KG1 (cell line): ENCODE measurements at regions not wholly inside any gene's neighbourhood (a gene's known extent, or its start where the extent isn't known, plus 50 kb on each side); places are given as distances from the start of the nearest gene placed in this dataset.

Source experiments
- DNase-seq: peaks from one replicate; lab custom pipeline; 2025; lab: John Stamatoyannopoulos, UW

DNA sequence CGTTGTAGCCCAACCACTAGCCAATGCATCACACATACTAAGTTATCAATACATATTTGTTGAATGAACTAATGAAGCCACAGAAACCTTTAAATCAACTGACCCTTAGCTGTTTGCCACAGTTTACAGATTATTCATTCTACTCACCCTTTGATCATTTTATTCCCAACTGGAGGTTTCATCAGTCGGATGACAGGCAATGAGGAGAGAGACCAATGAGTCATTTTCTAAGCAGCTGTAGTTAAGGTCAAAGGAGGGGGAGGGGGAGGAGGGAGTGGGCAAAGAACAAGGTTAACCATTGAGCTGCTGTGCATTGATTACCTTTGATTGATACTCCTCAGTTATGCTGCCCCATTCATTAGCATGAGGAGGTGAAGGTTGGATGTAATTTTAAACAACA, 469.5 kb downstream of the VRK1 start:
- DNase-seq = no peak

DNA sequence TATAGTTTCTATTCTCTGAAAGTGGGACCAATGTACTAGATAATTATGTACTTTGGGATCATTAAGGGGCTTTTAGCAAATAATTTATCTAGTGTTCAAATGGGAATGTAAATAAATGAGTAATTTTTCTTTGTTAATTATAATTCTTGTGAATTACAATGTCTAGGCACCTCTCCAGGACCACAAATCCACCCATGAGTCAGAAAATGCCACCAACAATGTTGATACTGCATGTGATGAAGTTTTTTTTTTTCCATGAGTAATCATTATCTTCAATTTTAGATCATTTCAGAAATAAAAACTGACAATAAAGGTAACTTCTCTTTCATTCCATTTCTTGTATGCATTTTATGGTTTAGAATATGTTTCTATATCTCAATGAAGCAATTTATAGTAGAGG, 470.3 kb downstream of the VRK1 start:
- DNase-seq = no peak

DNA sequence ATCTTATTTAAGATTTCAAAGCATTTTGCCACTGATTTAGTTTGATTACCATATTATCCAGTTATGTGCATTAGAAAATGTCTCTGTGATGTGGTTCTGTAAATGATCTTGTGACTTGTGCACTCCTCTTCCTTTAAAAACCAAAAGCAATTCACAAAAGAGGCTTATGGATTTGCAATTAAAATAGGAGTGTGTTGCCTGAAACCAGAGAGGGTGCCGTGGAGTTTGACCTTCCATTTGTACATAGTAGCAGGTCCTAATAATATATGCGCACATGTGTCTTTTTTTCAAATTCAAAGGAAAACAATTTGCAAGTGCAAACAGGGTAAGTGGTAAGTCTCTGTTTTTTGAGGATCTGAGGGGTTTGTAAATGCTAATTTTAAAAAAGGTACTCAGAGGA, 470.9 kb downstream of the VRK1 start:
- DNase-seq = no peak

DNA sequence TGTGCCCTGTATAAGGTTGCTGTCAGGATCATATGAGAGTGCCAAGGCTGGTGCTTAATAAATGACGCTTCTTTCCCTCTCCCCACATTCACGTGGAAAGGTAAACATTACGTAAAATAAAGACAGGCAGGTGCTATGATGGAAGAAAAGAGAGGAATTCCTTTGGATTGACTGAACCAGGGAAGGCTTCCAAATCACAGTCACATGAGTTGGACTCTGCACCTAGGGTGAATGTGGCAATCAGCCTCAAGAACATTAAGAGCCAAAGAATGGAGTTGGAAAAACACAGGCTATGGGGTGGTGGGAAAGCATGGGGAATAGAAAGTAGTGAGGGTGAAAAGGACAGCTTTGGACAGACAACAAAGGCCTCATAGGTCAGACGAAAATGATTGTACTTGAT, 473.1 kb downstream of the VRK1 start:
- no peak for DNase-seq

DNA sequence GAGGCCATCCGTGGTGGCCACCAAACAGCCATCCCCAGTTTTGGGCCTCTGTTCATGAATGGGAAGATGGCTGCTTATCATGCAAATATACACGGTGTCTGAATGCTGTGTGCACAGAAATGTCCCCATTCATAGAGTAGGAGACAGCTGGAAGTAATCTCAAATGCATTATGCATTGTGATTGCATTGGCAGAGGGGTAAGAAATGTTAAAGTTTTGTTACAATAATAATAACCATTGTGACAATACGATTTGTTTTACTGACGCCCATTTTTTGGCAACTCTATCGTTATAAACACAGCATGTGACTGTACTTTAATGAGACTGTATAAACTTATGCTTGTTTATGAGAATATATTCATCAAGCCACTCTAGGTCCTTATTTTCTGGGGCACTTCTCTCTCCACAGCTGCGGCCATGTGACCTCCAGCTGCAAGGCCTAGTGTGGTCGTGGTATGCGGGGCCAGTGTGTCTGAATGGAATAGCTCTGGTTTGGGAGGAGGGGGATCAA, 474.3 kb downstream of the VRK1 start:
- no peak for DNase-seq

DNA sequence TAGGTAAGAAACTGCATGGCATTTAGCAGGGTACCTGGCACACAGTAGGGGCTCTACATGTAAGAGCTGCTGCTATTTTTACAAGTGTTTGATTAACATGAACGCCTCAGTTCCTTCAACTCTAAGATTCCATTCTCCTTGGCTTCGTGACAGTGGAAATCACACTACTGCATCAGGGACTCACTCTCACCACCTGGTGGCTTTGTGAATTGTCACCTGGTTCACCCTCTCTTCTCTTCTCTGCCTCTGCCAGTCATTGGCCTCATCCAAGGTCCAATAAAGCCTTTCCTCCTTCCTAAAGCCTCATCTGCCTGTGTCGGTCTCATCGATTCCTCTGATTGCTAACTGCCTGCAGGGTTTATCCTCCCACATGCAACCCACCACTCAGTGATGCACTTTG, 476.4 kb downstream of the VRK1 start:
- DNase-seq = no peak

DNA sequence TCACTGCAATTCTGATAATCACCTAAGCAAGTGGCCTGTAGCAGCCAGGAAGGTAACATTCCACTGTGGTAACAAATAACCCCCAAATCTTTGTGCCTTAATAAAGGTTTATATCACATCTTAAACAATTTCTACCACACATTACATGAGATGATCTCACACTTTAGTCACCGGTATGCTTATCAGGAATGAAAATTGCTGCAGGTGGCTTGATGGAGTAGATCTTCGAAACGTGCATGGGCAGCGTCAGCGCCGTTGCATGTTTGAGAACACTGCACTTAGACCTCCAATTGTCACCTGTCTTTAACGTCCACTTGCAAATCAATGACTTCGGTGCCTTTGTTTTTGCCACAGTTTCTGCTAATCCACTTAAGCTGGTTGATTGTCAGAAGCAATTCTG, 477.4 kb downstream of the VRK1 start:
- DNase-seq = no peak

DNA sequence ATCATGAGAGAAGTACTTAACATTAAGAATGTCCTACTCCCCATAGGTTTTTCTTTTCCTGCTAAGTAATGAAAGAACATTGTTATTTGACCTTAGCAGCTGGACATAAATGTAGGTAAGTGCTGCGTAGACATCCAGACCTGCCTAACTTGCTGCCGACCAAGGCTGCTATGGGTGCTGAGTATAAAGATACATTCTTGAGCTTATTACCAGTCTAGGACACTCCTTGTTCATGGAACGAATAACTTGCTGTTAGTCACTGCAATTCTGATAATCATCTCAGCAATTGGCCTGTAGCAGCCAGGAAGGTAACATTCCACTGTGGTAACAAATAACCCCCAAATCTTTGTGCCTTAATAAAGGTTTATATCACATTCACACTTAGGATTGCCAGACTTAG, 478.1 kb downstream of the VRK1 start:
- DNase-seq = no peak

DNA sequence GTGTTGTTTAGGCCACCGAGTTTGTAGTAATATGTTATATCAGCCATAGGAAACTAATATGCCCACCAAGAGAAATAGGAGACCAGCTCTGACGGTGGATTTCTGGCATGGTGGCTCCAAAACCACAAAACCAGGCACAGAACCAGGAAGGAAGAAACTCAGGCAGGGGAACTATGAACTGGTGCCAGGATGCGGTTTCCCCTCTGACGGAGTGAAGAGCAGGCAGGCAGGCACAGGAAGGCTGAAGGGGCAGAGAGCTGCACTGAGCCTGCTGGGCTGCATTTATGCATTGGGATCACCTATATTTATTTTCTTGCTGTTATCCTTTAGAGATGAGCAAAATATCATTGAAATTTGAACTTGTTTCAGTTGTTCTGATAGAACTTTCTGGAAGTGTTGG, 479.4 kb downstream of the VRK1 start:
- DNase-seq = peak; percentile 40

DNA sequence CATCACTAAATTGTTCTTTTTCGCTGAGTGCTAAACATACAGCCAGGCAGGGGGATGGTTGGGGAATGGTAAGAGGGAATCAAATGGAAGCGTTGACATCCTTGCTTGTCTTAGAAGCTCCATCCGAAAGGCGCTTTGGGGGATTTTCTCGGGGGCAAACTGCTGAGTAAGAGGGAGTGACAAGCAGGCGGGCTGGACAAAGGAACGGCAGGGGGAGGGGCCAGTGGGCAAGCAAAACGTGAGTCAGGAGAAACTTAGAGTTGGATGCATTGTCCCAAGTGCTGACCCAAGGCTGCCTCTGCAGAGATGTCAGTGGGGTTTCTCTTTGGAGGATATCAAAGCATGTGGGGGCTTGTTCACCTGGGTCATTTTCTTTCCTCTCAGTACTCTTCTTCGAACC, 480.5 kb downstream of the VRK1 start:
- no peak for DNase-seq

DNA sequence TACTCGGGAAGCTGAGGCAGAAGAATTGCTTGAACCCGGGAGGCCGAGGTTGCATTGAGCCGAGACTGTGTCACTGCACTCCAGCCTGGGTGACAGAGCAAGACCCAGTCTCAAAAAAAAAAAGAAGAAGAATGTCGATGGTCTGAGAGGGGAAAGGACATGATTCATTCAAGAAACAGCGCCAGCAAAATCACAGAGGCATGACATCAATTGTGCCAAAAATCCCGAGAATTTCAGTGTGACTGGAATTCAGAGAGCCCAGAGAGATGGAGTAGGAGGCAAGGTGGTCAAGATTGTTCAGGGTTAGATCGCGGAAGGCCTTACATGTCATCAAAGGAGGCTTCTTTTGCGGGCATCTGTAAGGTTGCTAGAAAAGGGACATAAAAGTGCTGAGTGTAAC, 483.3 kb downstream of the VRK1 start:
- no peak for DNase-seq

DNA sequence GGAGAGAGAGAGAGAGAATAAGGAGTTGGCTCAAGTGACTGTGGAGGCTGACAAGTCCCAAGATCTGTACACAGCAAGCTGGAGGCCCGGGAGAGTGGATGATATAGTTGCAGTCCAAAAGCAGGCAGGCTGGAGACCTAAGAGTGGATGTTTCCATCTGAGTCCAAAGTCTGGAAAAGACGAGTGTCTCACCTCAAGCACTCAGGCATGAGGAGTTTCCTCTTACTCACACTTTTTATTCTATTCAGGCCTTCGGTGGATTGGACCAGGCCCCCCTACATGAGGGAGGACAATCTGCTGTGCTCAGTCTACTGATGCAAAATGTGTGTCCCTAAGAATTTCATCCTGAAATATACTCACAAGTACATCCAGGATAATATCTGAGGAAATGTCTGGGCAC, 484.6 kb downstream of the VRK1 start:
- DNase-seq = no peak

DNA sequence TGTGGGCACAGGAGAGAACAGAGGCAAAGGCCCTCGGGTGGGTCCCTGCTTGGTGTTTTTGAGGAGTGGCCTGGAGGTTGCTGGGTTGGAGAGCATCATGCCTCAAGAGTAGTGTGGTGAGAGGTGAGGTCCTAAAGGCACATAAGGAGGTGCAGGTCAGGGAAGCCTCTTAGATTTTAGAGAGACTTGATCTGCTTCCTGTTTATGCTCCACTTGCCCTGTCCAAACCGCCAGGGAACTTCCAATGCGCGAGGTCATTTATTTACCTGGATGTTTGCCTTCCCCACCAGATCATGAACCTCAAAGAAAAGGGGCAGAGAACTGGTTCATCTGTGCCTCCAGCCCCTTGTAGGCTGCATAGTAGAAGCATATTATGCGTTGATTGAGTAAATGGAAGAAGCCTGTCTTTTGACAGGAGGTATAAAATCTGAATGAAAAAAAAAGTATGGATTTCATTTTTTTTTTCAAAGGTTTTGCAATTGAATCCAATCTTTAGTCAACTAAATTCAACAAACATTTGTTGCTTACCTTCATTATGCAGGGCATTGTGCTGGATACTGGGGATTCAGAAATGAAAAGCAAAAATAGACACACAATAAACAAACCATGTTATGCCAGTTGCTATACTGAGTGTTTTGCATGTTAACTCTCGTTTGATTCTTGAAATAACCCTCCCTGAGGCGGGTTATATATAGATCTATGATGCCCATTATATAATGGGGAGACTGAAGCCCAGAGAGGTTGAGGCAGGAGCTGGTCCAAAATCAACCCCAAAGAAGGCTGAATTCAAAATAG, 485.2 kb downstream of the VRK1 start:
- no peak for DNase-seq

DNA sequence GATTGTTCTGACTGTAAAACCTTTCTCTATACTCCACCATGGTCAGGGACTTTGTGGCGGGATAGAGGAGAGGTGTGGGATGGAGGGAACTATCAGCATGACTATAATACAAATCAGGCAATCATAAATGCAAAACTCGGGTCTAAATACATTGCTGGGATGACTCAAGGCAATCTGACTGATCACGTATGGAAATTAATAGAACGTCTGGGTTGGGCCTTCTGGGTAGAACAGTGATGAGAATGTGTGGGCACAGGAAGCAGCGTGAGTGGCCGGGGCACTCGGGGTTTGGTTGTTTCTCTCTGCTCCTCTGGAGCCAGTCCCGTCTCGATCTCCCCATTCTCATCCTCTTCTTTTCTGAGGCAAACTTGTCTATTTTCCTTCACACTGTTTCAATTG, 485.8 kb downstream of the VRK1 start:
- no peak for DNase-seq

DNA sequence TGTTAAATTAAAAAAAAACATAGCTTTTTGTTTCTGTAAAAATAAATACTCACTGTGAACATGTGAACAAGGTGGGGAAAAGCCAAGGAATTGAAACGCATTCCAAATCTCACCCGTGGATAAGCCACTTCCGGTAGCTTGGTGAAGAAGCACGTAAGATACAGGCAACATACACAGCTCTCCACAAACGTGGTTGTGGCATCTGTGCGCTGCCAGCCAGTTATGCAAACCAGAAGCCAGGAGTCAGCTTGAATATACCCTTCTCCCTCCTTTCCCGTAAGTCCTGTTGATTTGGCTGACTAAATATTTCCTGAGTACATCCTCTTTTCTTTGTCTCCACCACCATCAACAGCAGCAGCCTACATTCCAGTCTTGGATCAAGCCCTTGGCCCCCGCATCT, 486.2 kb downstream of the VRK1 start:
- no peak for DNase-seq

DNA sequence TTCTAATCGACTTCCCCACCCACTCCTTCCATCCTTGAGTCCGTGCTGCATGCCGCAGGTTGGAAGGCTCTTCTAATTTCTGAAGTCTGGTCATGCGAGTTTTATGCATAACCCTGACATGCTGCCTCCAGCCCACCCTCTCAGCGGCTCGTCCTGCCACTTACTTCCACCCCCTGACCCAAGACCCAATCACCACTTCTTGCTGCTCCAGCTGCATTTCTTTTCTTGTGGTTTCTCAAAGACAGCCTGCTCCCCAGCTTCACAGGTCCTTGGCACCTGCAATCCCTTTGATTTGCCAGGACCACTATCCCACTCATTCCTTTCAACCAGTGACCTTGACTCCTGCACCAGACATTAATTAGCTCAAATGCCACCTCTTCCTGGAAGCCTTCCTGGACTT, 486.7 kb downstream of the VRK1 start:
- DNase-seq = no peak

DNA sequence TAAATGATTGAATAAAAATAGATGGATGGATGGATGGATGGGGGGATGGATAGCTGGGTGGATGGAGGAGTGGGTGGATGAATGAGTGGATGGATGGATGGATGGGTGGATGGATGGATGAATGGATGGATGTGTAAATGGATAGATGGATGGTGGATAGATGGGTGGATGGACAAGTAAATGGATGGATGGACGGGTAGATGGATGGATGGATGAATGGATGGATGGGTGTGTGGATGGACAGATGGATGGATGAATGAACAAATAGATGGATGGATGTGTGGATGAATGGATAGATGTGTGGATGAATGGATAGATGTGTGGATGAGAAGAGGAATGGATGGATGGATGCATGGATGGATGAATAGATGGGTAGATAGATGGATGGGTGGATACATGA, 490.8 kb downstream of the VRK1 start:
- no peak for DNase-seq

DNA sequence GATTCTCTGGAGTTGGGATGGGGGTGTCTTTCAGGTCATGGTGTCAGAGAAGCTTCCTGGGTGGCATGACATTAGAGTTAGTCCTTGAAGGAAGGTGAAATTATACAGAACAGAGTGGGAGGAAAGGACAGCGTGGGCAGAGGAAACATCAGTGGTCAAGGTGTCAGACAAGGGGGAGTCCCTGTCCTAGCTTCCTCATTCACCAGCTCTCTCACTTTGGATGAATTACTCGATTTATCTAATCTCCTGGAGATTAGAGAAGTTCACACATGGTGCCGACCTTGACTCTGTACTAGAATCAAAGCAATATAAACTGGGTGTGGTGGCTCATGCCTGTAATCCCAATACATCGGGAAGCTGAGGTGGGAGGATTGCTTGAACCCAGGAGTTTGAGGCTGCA, 492.9 kb downstream of the VRK1 start:
- DNase-seq = no peak

DNA sequence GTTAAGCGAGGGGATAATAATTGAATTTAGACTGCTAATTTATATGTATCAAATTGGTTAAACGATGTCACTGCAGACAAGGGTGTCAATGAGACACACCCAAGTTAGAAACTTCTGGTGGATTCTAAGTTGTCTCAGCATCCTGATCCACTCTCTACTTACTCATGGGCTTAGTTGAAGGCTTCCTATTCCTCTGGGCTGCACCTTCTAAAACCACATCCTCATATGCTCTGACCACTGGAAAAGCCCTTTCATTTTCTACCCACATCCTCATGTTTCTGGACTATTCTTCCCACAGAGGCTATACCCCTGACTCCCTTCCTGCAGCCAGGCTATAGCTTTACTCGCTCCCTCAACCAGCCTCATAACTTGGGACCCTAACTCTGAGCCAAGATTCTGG, 493.8 kb downstream of the VRK1 start:
- DNase-seq = no peak

DNA sequence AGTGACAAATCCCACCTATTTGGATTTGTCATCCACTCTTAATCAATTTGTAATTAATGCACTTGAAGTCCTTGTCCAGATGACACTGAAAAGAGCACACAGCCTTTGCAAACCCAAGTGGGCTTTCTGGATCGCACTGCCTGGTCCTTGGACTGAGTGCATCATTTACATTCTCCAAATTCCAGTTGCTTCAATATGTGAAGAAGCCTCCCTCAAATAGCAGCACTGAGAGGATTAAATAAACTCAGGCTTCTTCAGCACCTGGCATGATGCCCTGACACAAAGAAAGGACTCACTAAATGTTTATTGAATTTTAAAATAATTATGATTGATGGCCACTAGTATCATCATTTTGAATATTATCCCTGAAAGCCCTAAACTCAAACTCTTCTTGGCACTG, 496.5 kb downstream of the VRK1 start:
- DNase-seq = no peak

DNA sequence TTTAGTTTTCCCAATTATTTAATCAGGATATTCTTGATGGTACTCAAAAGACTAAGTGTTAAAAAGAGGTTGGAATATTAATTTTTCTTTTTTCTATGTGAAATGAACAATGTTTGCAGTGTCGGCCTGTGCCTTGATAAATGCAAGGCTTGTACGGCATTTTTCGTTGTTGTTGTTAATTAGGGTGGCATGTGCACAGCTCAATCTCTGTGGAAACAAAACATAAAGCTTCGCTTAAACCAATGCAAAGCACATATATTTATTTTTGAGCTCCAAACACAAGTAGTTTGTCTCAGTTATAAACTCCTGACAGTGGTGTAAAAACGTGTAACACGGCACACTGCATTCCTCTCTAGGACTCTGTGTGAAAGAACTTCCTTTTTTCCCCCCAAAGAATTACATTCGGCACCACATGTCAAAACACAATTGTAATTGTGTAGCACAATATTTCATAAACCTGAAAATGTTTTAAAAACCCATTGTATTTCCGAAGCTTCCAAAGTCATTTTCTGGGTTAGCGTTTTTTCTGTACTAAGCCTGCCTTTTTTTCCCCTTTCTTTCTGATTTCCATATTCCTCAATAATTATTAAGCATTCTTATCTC, 498.0 kb downstream of the VRK1 start:
- no peak for DNase-seq

DNA sequence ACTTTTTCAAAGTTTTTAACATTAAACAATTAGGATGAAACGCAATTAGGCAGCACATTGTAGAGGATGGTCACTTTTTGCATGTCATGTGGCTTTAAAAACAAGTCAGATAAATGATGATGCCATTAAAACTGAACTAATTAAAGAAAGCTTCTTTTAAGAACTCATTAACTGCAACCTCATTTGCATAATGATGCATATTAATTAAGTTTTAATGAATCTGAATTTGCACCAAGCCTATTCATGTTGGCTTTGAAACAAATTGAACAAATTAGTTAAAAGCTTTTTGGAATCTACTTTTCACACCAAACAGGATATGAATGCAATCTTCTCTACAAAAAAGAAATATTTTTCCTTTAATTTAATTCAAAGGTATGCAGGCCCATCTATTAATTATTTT, 499.0 kb downstream of the VRK1 start:
- no peak for DNase-seq

DNA sequence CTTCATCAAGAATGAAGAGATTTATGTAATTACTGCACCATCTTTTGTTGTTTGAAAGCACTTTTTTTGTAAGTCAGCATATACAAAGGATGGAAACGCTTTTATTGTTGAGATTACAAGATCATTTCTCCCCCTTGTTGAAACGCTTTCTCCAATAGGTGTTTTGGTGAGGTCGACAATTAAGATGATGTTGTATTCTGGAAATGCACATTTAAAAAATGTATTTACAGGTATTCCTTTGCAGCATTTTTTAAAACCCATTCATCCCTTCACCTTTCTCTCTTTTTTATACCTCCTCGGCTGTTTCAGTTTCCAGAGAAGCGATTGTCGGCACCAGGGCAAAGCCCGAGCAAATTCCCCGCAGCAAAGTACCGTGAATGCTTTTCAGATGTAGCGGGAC, 499.9 kb downstream of the VRK1 start:
- no peak for DNase-seq

DNA sequence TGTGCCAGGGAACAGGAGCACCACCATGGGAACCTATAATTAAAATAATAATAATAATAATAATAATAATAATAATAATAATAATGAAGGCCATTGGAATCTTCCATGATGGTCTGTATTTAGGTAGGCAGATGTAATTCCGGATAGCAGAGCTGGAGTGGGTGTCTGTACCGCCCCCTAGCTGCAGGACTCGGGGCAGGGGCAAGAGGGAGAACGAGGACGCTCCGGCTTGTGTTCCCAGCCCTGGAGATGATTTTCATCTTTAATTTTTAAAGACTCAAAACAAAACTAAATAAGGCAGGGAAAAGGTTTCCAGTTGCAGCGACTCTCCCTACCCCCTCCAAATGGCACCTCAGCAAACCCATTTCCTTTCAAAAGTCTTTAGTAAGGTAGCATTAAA, 501.1 kb downstream of the VRK1 start:
- no peak for DNase-seq
